Bronchial epithelial cell (primary cell): ENCODE measurements at regions not wholly inside any gene's neighbourhood (a gene's known extent, or its start where the extent isn't known, plus 50 kb on each side); places are given as distances from the start of the nearest gene placed in this dataset.

Source experiments
- DNase-seq: peaks from one replicate; pipeline ENCODE4 v3.0.0-alpha.2; 2010; ENCODE audit warnings: low read depth
- FAIRE-seq: peaks from 2 replicates; lab custom pipeline; 2011; peaks lifted over from hg19 to GRCh38; lab: Jason Lieb, UNC
- H3K27me3 ChIP-seq: 2 replicates; pipeline ENCODE4 v1.5.1; 2011; ENCODE audit warnings: low read length; ENCODE audit not compliant: control insufficient read depth, insufficient read depth
- H3K36me3 ChIP-seq: 2 replicates; pipeline ENCODE4 v1.5.1; 2011; ENCODE audit warnings: low read length; ENCODE audit not compliant: control insufficient read depth, insufficient read depth
- H3K4me3 ChIP-seq: 2 replicates; pipeline ENCODE4 v1.5.1; 2011; ENCODE audit warnings: mild to moderate bottlenecking, low read depth, low read length, control low read depth
- TF ChIP-seq, protein P1 (sequence below): IDR thresholded peaks from 2 replicates; pipeline ENCODE4 v1.5.1; 2011; ENCODE audit warnings: mild to moderate bottlenecking, moderate library complexity, low read length, control low read depth, inconsistent platforms; ENCODE audit not compliant: insufficient read depth, severe bottlenecking

GRCh38 chr4:181312066-181312465 is 931.1 kb upstream of the TENM3 start:
- no peak for DNase-seq
- Histone ChIP-seq H3K36me3 (no peaks in the 10 kb centered on the region), H3K4me3 (no peak overlapping the region), H3K27me3 (no peaks in the 10 kb centered on the region)
- TF ChIP-seq, protein P1, sequence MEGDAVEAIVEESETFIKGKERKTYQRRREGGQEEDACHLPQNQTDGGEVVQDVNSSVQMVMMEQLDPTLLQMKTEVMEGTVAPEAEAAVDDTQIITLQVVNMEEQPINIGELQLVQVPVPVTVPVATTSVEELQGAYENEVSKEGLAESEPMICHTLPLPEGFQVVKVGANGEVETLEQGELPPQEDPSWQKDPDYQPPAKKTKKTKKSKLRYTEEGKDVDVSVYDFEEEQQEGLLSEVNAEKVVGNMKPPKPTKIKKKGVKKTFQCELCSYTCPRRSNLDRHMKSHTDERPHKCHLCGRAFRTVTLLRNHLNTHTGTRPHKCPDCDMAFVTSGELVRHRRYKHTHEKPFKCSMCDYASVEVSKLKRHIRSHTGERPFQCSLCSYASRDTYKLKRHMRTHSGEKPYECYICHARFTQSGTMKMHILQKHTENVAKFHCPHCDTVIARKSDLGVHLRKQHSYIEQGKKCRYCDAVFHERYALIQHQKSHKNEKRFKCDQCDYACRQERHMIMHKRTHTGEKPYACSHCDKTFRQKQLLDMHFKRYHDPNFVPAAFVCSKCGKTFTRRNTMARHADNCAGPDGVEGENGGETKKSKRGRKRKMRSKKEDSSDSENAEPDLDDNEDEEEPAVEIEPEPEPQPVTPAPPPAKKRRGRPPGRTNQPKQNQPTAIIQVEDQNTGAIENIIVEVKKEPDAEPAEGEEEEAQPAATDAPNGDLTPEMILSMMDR = no peak
- FAIRE-seq = no peak

GRCh38 chr4:181319629-181320028 is 923.6 kb upstream of the TENM3 start:
- Histone ChIP-seq H3K4me3 (no peak overlapping the region), H3K36me3 (no peaks in the 10 kb centered on the region), H3K27me3 (no peaks in the 10 kb centered on the region)
- FAIRE-seq (no peak), DNase-seq (no peak)
- TF ChIP-seq, protein P1 = no peak

- H3K4me3 ChIP-seq = no peak overlapping the region
- FAIRE-seq (no peak), DNase-seq (no peak)
- H3K36me3 ChIP-seq = no peaks in the 10 kb centered on the region
- TF ChIP-seq, protein P1 = no peak
- no peaks in the 10 kb centered on the region for H3K27me3 ChIP-seq
Measured at GRCh38 chr4:181323061-181323460, 920.1 kb upstream of the TENM3 start.

DNA sequence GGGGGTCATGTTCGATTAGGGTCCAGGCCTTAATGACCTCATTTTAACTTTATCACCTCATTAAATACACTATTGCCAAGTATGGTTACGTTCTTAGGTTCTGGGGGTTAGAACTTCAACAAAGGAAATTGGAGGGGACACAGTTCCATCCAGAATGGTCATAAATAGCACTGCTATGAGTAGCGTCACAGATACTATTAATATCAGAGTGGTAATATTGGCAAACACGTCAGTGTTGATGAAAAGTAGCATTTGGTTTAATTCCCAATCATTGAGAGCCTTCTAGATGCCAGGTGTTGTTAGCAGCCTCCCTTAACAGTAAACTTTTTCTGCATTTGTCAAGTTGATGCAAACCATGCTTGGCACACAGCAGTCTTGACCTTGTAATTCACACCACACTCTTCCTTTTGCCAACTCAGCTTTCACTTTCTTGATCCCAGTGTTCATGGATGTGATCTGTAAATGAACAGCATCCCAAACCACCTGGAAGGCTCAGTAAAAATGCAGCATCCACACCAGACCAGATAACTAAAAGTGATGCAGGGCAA is 912.5 kb upstream of the TENM3 start:
- Histone ChIP-seq H3K4me3 (no peak overlapping the region), H3K27me3 (no peaks in the 10 kb centered on the region), H3K36me3 (no peaks in the 10 kb centered on the region)
- TF ChIP-seq, protein P1 = no peak
- FAIRE-seq (no peak), DNase-seq (no peak)

DNA sequence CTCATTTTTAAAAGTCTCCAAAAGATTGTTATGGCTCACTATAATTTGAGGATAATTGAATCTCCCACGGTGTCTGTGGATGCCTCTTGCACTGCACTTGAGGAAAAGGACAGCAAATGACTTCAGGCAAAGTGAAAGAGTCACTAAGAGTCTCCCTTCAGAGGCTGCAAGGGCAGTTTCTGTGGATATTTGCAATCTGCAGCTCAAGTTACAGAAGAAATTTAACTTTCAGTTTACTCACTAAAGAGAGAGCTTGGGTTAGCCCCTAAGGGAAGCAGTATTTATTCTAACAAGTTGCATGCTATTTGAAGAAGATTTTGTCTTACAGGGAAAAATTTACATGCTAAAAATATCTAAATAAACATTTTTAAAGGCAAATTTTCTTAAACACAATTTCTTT is 912.0 kb upstream of the TENM3 start:
- Histone ChIP-seq H3K36me3 (no peaks in the 10 kb centered on the region), H3K4me3 (no peak overlapping the region), H3K27me3 (no peaks in the 10 kb centered on the region)
- TF ChIP-seq, protein P1 = no peak
- no peak for FAIRE-seq
- DNase-seq = no peak

DNA sequence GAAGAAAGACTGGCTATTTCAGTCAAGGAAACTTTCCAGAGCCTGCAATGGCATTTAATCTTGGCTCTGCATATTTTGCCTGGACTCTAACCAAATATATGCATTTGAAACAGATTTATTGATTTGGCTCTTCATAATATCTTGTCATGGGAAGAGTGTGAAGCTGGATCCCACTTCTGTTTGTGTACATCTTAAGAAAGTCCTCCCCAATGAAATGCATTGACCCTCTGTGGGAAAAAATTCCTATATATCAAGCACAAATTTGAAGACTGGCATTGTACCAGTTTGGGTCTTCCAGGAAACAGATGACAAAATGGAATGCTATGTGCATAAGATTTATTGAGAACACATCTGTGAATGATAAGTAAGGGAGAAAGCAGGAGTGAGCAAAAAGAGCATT is 897.3 kb upstream of the TENM3 start:
- FAIRE-seq (no peak), DNase-seq (no peak)
- Histone ChIP-seq H3K36me3 (no peaks in the 10 kb centered on the region), H3K4me3 (no peak overlapping the region), H3K27me3 (no peaks in the 10 kb centered on the region)
- TF ChIP-seq, protein P1 = no peak
